Karpas-422 (cell line): ENCODE measurements at regions not wholly inside any gene's neighbourhood (a gene's known extent, or its start where the extent isn't known, plus 50 kb on each side); places are given as distances from the start of the nearest gene placed in this dataset.
"Not testable (repeated sequence)": the region's sequence is repeated elsewhere in the genome, so short reads cannot be mapped to it uniquely, and the experiment has no call there.

ENCODE experiments used
- DNase-seq: peaks from one replicate; pipeline ENCODE4 v3.0.0-alpha.2; 2015
- H2AFZ ChIP-seq: fragments of 200-600 bp; sonication (generic); 2 replicates; pipeline ENCODE4 v1.6.1; 2014; ENCODE audit warnings: antibody characterized with exemption, low read length, mixed read lengths
- H3K27ac ChIP-seq: fragments of 200-600 bp; sonication (generic); 2 replicates; pipeline ENCODE4 v1.5.1; 2014; ENCODE audit warnings: mild to moderate bottlenecking, low read length, moderate library complexity
- H3K27me3 ChIP-seq: fragments of 200-600 bp; sonication (generic); 2 replicates; pipeline ENCODE4 v1.6.1; 2014; ENCODE audit warnings: low read length, mixed read lengths
- H3K36me3 ChIP-seq: fragments of 200-600 bp; sonication (generic); 2 replicates; pipeline ENCODE4 v1.6.1; 2014; ENCODE audit warnings: low read length, mixed read lengths; ENCODE audit not compliant: insufficient read depth
- H3K4me1 ChIP-seq: fragments of 200-600 bp; sonication (generic); 2 replicates; pipeline ENCODE4 v1.6.1; 2014; ENCODE audit warnings: mild to moderate bottlenecking, low read length, mixed read lengths
- H3K4me2 ChIP-seq: fragments of 200-600 bp; sonication (generic); 2 replicates; pipeline ENCODE4 v1.6.1; 2014; ENCODE audit warnings: low read length, low read depth, mild to moderate bottlenecking; ENCODE audit not compliant: poor library complexity, severe bottlenecking
- H3K4me3 ChIP-seq: fragments of 200-600 bp; sonication (generic); 2 replicates; pipeline ENCODE4 v1.5.1; 2014; ENCODE audit warnings: mild to moderate bottlenecking, antibody characterized with exemption, low read length, mixed read lengths
- H3K79me2 ChIP-seq: fragments of 200-600 bp; sonication (generic); 2 replicates; pipeline ENCODE4 v1.6.1; 2014; ENCODE audit warnings: mild to moderate bottlenecking, low read length, mixed read lengths
- H3K9ac ChIP-seq: fragments of 200-600 bp; sonication (generic); 2 replicates; pipeline ENCODE4 v1.6.0; 2014; ENCODE audit warnings: low read length
- H3K9me2 ChIP-seq: fragments of 200-600 bp; sonication (generic), shearing (Covaris generic); replicated peaks from 2 replicates; pipeline ENCODE4 v1.6.0; 2014; ENCODE audit warnings: mild to moderate bottlenecking, low read length, moderate library complexity; ENCODE audit not compliant: insufficient read depth
- H3K9me3 ChIP-seq: fragments of 300-700, 200-600 bp; sonication (generic); 2 replicates; pipeline ENCODE4 v1.6.1; 2014; ENCODE audit warnings: low read length, mixed read lengths
- H4K20me1 ChIP-seq: fragments of 200-600 bp; sonication (generic); 2 replicates; pipeline ENCODE4 v1.6.1; 2014; ENCODE audit warnings: mild to moderate bottlenecking, antibody characterized with exemption, low read length, low read depth; ENCODE audit not compliant: insufficient read depth

DNA sequence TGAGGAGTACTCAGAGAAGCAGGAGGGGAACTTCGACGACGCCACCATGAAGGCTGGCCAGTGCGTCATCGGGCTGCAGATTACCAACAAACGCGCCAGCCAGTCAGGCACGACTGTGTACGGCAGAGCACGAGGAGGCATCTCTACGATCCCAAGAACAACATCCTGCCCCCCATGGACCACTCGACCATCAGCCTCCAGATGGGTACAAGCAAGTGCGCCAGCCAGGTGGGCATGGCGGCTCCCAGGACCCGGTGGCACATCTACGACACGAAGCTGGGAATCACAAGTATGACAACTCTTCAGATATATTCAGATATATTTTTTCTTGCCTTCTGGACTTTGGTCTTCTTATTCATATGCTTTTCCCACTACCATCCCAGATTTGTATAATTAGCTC is 454.5 kb downstream of the TUBA3C start:
- not testable (repeated sequence) for H4K20me1 ChIP-seq, H2AFZ ChIP-seq, H3K4me2 ChIP-seq, H3K4me3 ChIP-seq, H3K9me3 ChIP-seq, H3K9me2 ChIP-seq, H3K27ac ChIP-seq, H3K4me1 ChIP-seq, DNase-seq, H3K27me3 ChIP-seq, H3K79me2 ChIP-seq, H3K36me3 ChIP-seq, H3K9ac ChIP-seq

- H3K36me3 ChIP-seq, H4K20me1 ChIP-seq: not testable (repeated sequence)
These were observed 455.1 kb downstream of the TUBA3C start for GRCh38 chr13:18726524-18726923.

DNA sequence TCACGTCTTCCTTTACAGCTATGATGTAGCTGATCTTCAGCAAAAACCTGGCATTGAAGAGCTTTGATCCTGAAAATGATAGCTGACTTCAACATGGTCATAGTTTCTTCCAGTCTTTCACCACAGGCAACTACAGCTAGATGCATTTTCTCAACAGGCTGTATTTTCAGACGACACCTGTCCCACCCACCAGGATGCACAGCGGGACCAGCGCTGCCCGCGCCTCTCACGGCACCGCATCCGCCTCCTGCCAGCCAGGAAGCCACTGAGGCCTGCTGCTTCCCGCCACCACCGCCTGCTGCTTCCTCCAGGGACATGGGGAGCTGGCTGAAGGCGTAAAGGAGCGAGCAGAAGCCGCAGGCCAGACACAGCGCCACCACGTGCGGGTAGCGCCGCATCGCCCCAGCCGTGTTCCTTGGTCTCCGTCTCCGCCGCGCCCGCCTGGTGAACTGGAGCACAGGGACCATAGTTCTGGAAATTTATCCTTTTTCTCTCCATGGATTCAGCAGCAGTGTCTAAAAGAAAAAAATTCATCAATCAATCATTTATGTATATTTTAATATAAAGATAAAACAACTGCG is 456.3 kb downstream of the TUBA3C start:
- H3K4me3 ChIP-seq, H3K27ac ChIP-seq: not testable (repeated sequence)

More at GRCh38 chr13:18726524-18726923, 455.1 kb downstream of the TUBA3C start:
- not testable (repeated sequence) for H3K4me1 ChIP-seq, H3K79me2 ChIP-seq, H3K27ac ChIP-seq, H2AFZ ChIP-seq, H3K4me3 ChIP-seq, H3K27me3 ChIP-seq, H3K9ac ChIP-seq, H3K9me3 ChIP-seq, DNase-seq, H3K4me2 ChIP-seq, H3K9me2 ChIP-seq

GRCh38 chr13:18714889-18715288 is 466.7 kb downstream of the TUBA3C start:
- Histone ChIP-seq H3K79me2 (no peaks in the 10 kb centered on the region), H3K4me3 (no peak overlapping the region)

More for the DNA sequence above, 456.3 kb downstream of the TUBA3C start:
- not testable (repeated sequence) for H3K27me3 ChIP-seq, H3K79me2 ChIP-seq, DNase-seq, H3K4me2 ChIP-seq, H3K9ac ChIP-seq, H3K9me3 ChIP-seq, H4K20me1 ChIP-seq, H2AFZ ChIP-seq, H3K36me3 ChIP-seq, H3K4me1 ChIP-seq, H3K9me2 ChIP-seq

GRCh38 chr13:18710673-18711072 is 471.0 kb downstream of the TUBA3C start:
- H3K79me2 ChIP-seq, H3K4me2 ChIP-seq, H3K9me3 ChIP-seq, H3K4me1 ChIP-seq, H3K9me2 ChIP-seq, H3K4me3 ChIP-seq, H3K36me3 ChIP-seq, H2AFZ ChIP-seq, H4K20me1 ChIP-seq, DNase-seq, H3K9ac ChIP-seq, H3K27ac ChIP-seq, H3K27me3 ChIP-seq: not testable (repeated sequence)

More at GRCh38 chr13:18714889-18715288, 466.7 kb downstream of the TUBA3C start:
- Histone ChIP-seq H3K36me3 (no peaks in the 10 kb centered on the region), H3K27me3 (no peaks in the 10 kb centered on the region), H3K4me2 (no peak overlapping the region), H3K9me2 (no peaks in the 10 kb centered on the region), H2AFZ (no peak overlapping the region), H3K27ac (no peak overlapping the region), H3K9me3 (no peaks in the 10 kb centered on the region), H3K4me1 (no peaks in the 10 kb centered on the region), H4K20me1 (no peaks in the 10 kb centered on the region), H3K9ac (no peak overlapping the region)
- no peak for DNase-seq

GRCh38 chr13:18706538-18706937 is 475.1 kb downstream of the TUBA3C start:
- H3K79me2 ChIP-seq, DNase-seq, H3K36me3 ChIP-seq, H3K9ac ChIP-seq, H3K27me3 ChIP-seq, H3K4me2 ChIP-seq, H3K4me3 ChIP-seq, H3K9me3 ChIP-seq, H4K20me1 ChIP-seq, H3K4me1 ChIP-seq, H3K9me2 ChIP-seq, H3K27ac ChIP-seq, H2AFZ ChIP-seq: not testable (repeated sequence)

DNA sequence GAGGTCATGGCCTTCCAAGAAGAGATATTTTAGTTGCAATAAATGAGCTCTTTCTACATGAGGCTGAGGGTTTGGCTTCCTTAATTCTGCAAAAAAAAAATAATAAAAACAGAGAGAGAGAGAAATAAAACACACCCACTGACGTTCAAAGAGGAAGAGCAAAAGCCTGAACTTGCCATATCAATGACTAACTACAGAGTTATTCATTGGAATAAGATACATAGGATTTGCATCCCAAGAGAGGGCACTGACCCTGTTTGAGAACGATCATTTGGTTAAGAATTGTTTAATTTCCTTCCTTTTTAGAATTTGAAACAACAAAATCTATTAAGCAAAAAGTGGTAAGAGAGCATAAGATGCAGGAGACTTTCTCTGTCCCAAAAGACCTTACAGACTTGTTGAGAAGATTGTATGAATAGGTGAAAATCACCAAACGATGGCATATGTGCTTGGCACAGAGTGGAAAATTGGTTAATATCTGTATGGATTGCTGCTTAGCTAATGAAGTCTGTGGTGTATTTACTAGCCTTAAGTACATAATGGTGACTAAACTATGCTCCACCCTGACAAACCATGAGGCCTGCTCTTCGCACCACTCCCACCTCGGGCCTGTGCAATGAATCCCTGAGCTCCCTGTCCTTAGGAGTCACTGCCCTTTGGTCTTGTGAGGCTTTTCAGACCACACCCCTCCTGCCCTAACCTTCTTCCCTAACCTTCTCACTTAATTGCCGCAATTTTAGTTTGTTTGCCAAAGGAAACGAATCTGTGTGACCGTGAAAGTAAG is 479.0 kb downstream of the TUBA3C start:
- H3K36me3 ChIP-seq, H3K27ac ChIP-seq, DNase-seq, H3K9me2 ChIP-seq, H3K9me3 ChIP-seq, H3K4me1 ChIP-seq, H2AFZ ChIP-seq, H3K27me3 ChIP-seq, H3K79me2 ChIP-seq, H3K9ac ChIP-seq, H3K4me3 ChIP-seq, H3K4me2 ChIP-seq, H4K20me1 ChIP-seq: not testable (repeated sequence)

DNA sequence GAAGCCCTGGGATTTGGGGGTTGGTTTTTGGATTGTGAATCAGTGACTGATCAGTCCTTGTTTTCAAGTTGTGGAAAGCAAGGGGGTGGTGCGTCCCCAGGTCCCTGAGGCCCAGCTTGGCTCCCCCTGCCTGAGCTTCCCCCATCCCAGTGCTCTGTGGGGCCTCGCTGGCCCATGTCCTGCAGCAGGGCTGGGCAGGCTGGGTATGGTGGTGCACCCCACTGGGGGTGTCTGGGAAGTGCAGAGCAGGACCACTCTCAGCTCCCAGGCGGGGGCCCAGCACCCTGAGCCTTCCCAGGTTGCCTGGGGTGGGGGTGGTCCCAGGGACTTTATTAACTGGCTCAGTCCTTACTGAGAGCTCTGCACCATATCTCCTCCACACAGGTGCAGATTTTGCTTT is 483.3 kb downstream of the TUBA3C start:
- H3K9me3 ChIP-seq, H3K79me2 ChIP-seq, H3K27me3 ChIP-seq, H3K9ac ChIP-seq, H3K36me3 ChIP-seq, H2AFZ ChIP-seq, H4K20me1 ChIP-seq, H3K4me1 ChIP-seq, H3K4me3 ChIP-seq, H3K4me2 ChIP-seq, H3K27ac ChIP-seq, H3K9me2 ChIP-seq, DNase-seq: not testable (repeated sequence)
